K562 (cell line): ENCODE measurements at regions not wholly inside any gene's neighbourhood (a gene's known extent, or its start where the extent isn't known, plus 50 kb on each side); places are given as distances from the start of the nearest gene placed in this dataset.

Experiments
- ATAC-seq: fragments of 200-7000 bp; cut with Tn5 transposase; 3 replicates; pipeline ENCODE4 v1.9.1; 2020; ENCODE audit warnings: moderate library complexity
- BruUV-seq: library from RNA; stranded (reverse); fragments of 400-500 nt; replicated peaks from 2 replicates; lab custom pipeline; 2021; lab: Mats Ljungman, UMichigan
- CTCF ChIA-PET: fragments of 300-600 bp; formaldehyde crosslinking; extraction: SDS; loops from one replicate; lab custom pipeline; 2021; ENCODE audit warnings: low intra/inter-chr PET ratio; lab: Yijun Ruan, JAX
- POLR2A ChIA-PET: fragments of 300-600, 350-650 bp; sonication (Branson Sonifier 250); formaldehyde crosslinking; extraction: SDS; loops from one replicate; lab custom pipeline; 2021; ENCODE audit warnings: antibody characterized with exemption, inconsistent platforms; lab: Yijun Ruan, JAX
- DNase-seq, 4 experiments: peaks; one replicate each; pipeline versions ENCODE4 v3.0.0 to v3.0.0-alpha.2; 2011 to 2018; ENCODE audit warnings: low spot score in 3 of 4, mixed read lengths in 3 of 4; ENCODE audit errors: extremely low read depth in 1 of 4
- FAIRE-seq: peaks from 2 replicates; lab custom pipeline; 2011; peaks lifted over from hg19 to GRCh38; lab: Jason Lieb, UNC
- H2AFZ ChIP-seq: 2 replicates; pipeline ENCODE4 v1.6.0; 2011; ENCODE audit warnings: low read depth, low read length, control low read depth, inconsistent platforms
- H3K27ac ChIP-seq: fragments of 200-600 bp; 3 replicates; pipeline ENCODE4 v1.8.0; 2011; ENCODE audit warnings: low read depth, mild to moderate bottlenecking, control low read depth, inconsistent platforms, low read length, moderate library complexity, mixed read lengths; ENCODE audit errors: extremely low read depth
- H3K27me3 ChIP-seq, 2 experiments: fragments of 300-600 bp in 1 of 2; 2 replicates in 1 of 2; 3 replicates in 1 of 2; pipeline versions ENCODE4 v1.6.0 to v1.8.0; 2011; ENCODE audit warnings: inconsistent platforms in 2 of 2, low read length in 2 of 2, mild to moderate bottlenecking in 1 of 2, mixed read lengths in 1 of 2, moderate library complexity in 1 of 2; ENCODE audit not compliant: control insufficient read depth in 2 of 2, insufficient read depth in 2 of 2
- H3K36me3 ChIP-seq: fragments of 300-600 bp; 3 replicates; pipeline ENCODE4 v1.8.0; 2011; ENCODE audit warnings: mild to moderate bottlenecking, low read length, inconsistent platforms; ENCODE audit not compliant: control insufficient read depth, insufficient read depth
- H3K4me1 ChIP-seq, 2 experiments: fragments of 200-600 bp in 1 of 2; replicated peaks in 1 of 2; 2 replicates in 1 of 2; 3 replicates in 1 of 2; pipeline versions ENCODE4 v1.5.1 to v1.8.0; 2011; ENCODE audit warnings: inconsistent platforms in 2 of 2, low read length in 2 of 2, mild to moderate bottlenecking in 1 of 2, mixed read lengths in 1 of 2, moderate library complexity in 1 of 2; ENCODE audit not compliant: control insufficient read depth in 2 of 2, insufficient read depth in 2 of 2
- H3K4me2 ChIP-seq: 2 replicates; pipeline ENCODE4 v1.6.1; 2011; ENCODE audit warnings: low read length, control low read depth, inconsistent platforms, mixed read lengths; ENCODE audit not compliant: insufficient read depth
- H3K4me3 ChIP-seq: fragments of 200-600 bp; sonication (generic), shearing (Covaris generic); 2 replicates; pipeline ENCODE4 v1.5.1; 2016; ENCODE audit warnings: control low read depth, inconsistent platforms
- H3K79me2 ChIP-seq: fragments of 200-600 bp; 3 replicates; pipeline ENCODE4 v1.8.0; 2011; ENCODE audit warnings: low read length, inconsistent platforms; ENCODE audit not compliant: control insufficient read depth, insufficient read depth
- H3K9ac ChIP-seq, 2 experiments: 2 replicates each; pipeline versions ENCODE4 v1.6.0 to v1.6.1; 2011; ENCODE audit warnings: low read depth in 2 of 2, low read length in 2 of 2, control low read depth in 1 of 2, inconsistent platforms in 1 of 2, mild to moderate bottlenecking in 1 of 2, mixed read lengths in 1 of 2; ENCODE audit not compliant: insufficient read depth in 1 of 2
- H3K9me1 ChIP-seq: one replicate; pipeline ENCODE4 v1.6.0; 2011; ENCODE audit warnings: inconsistent platforms, mild to moderate bottlenecking, low read length, moderate library complexity; ENCODE audit not compliant: control insufficient read depth, insufficient read depth
- H3K9me3 ChIP-seq: replicated peaks from 2 replicates; pipeline ENCODE4 v1.5.1; 2011; ENCODE audit warnings: low read depth, low read length, inconsistent platforms; ENCODE audit not compliant: control insufficient read depth, insufficient read depth
- H4K20me1 ChIP-seq: replicated peaks from 2 replicates; pipeline ENCODE4 v1.6.1; 2011; ENCODE audit warnings: low read length, inconsistent platforms, mixed read lengths; ENCODE audit not compliant: control insufficient read depth, insufficient read depth
- ARID3B ChIP-seq: fragments of 250-450 bp; sonication (Bioruptor Pico); IDR thresholded peaks from 2 replicates; pipeline ENCODE4 v1.4.0; 2020; ENCODE audit warnings: borderline replicate concordance
- ELF2 ChIP-seq: fragments of 250-450 bp; sonication (Bioruptor Pico); IDR thresholded peaks from 2 replicates; pipeline ENCODE4 v1.5.0; 2021; ENCODE audit warnings: mild to moderate bottlenecking
- NFRKB ChIP-seq: fragments of 450-650 bp; IDR thresholded peaks from 2 replicates; pipeline ENCODE4 v1.6.1; 2016; ENCODE audit warnings: low read depth
- POLR2B ChIP-seq: fragments of 450-650 bp; IDR thresholded peaks from 2 replicates; pipeline ENCODE4 v1.6.1; 2018; ENCODE audit warnings: low read depth; ENCODE audit not compliant: partially characterized antibody
- SIN3A ChIP-seq, 2 experiments: fragments of 150-350 bp in 1 of 2; IDR thresholded peaks; 2 replicates each; pipeline ENCODE4 v1.6.1; 2011 to 2016; ENCODE audit warnings: borderline replicate concordance in 2 of 2, low read depth in 2 of 2, low read length in 2 of 2, mild to moderate bottlenecking in 2 of 2, moderate library complexity in 2 of 2; ENCODE audit not compliant: control insufficient read depth in 1 of 2
- TCF15 ChIP-seq: fragments of 250-450 bp; sonication (Bioruptor Pico); IDR thresholded peaks from 2 replicates; pipeline ENCODE4 v1.8.0; 2022; ENCODE audit warnings: moderate library complexity, mild to moderate bottlenecking, inconsistent platforms
- TEAD1 ChIP-seq, 2 experiments: fragments of 450-650 bp in 1 of 2; sonication (generic) in 1 of 2; formaldehyde crosslinking; IDR thresholded peaks; 2 replicates each; pipeline versions ENCODE4 v1.4.0 to v1.8.0; 2020 to 2022; ENCODE audit warnings: mild to moderate bottlenecking in 2 of 2, missing genetic modification reagents in 1 of 2
- TEAD2 ChIP-seq: fragments of 450-650 bp; IDR thresholded peaks from 2 replicates; pipeline ENCODE4 v1.6.1; 2016; ENCODE audit warnings: missing genetic modification characterization, control low read depth, missing compliant biosample characterization
- ZNF384 ChIP-seq: IDR thresholded peaks from 2 replicates; pipeline ENCODE4 v1.6.1; 2012; ENCODE audit warnings: low read depth, low read length, improper control_type of control experiment
- ZNF445 ChIP-seq: fragments of 250-450 bp; sonication (Bioruptor Pico); IDR thresholded peaks from 2 replicates; pipeline ENCODE4 v1.4.0; 2020; ENCODE audit warnings: low read depth, mild to moderate bottlenecking, moderate library complexity
- ZNF584 ChIP-seq: fragments of 200-800 bp; sonication (Bioruptor generic); IDR thresholded peaks from 2 replicates; pipeline ENCODE4 v1.6.1; 2016; ENCODE audit warnings: low read depth, mild to moderate bottlenecking, missing genetic modification characterization, missing compliant biosample characterization
- ZNF780A ChIP-seq: fragments of 250-450 bp; sonication (Bioruptor Pico); IDR thresholded peaks from 2 replicates; pipeline ENCODE4 v1.5.0; 2021; ENCODE audit warnings: mild to moderate bottlenecking
- WGBS: fragments of 100-300 bp; shearing (Covaris generic); methylation state at CpG from one replicate; pipeline ENCODE4 v1.1.6; 2016; ENCODE audit warnings: low coverage, mixed read lengths; ENCODE audit not compliant: insufficient coverage; ENCODE audit errors: missing lambda C conversion rate; 5-methylcytosine and 5-hydroxymethylcytosine counted together
- in situ Hi-C: fragments of 300-500 bp; cut with MboI; formaldehyde crosslinking; loops from 4 replicates; pipeline ENCODE4 v1.15.0; 2018; ENCODE audit warnings: inconsistent platforms, mixed read lengths
- intact Hi-C: fragments of 100-400 bp; cut with micrococcal nuclease; formaldehyde crosslinking; loops from 2 replicates; pipeline ENCODE4 v1.14.2; 2022

GRCh38 chr1:198932351-198932991, 293.6 kb downstream of the PTPRC start:
- BruUV-seq = no TSS peak
- POLR2A ChIA-PET = no interaction called here
- CTCF ChIA-PET = interaction anchor here (0.5 kb wide), 1 partner anchor 1318 kb away, joined by 3 read pairs; no protein-coding TSS in a partner anchor
- H3K4me1 ChIP-seq = no peaks in the 10 kb centered on the region
- TF ChIP-seq NFRKB (no peak), ZNF445 (CRISPR knock-in tag) (no peak), ZNF384 (no peak), ARID3B (CRISPR knock-in tag) (no peak), ZNF780A (no peak), ELF2 (CRISPR knock-in tag) (no peak), SIN3A (IDR thresholded peaks at IDR 0.05; ENCODE audit: borderline replicate concordance in 2 of 2, control insufficient read depth in 1 of 2, low read depth in 2 of 2, low read length in 2 of 2) (no peak), TEAD1 (CRISPR knock-in tag; IDR thresholded peaks at IDR 0.05) (no peak), ZNF584 (CRISPR knock-in tag) (no peak), TCF15 (CRISPR knock-in tag) (no peak), TEAD2 (no peak), POLR2B (no peak)
- TF ChIP-seq, all 486 proteins: peak for 0
- no peak for FAIRE-seq
- Histone ChIP-seq H3K4me3 (no peak overlapping the region), H4K20me1 (no peaks in the 10 kb centered on the region), H3K79me2 (no peaks in the 10 kb centered on the region), H3K36me3 (no peaks in the 10 kb centered on the region), H3K4me2 (no peak overlapping the region), H2AFZ (no peak overlapping the region), H3K9me3 (no peaks in the 10 kb centered on the region; the same call in none of the 2 replicates), H3K9me1 (no peaks in the 10 kb centered on the region), H3K9ac (no peak overlapping the region), H3K27ac (no peak overlapping the region), H3K27me3 (no peaks in the 10 kb centered on the region)
- intact Hi-C loops (no loop called here), in situ Hi-C loops (no loop called here)
- ATAC-seq = no peak
- 1% methylated on average over 6 of the region's 6 CpGs for WGBS
- no peak for DNase-seq
